OCI-M2 (cell line): ENCODE measurements at regions not wholly inside any gene's neighbourhood (a gene's known extent, or its start where the extent isn't known, plus 50 kb on each side); places are given as distances from the start of the nearest gene placed in this dataset.
"Not testable (repeated sequence)": the region's sequence is repeated elsewhere in the genome, so short reads cannot be mapped to it uniquely, and the experiment has no call there.

Experiments
- DNase-seq: peaks from one replicate; lab custom pipeline; 2025; ENCODE audit not compliant: unreplicated experiment; lab: John Stamatoyannopoulos, UW

DNA sequence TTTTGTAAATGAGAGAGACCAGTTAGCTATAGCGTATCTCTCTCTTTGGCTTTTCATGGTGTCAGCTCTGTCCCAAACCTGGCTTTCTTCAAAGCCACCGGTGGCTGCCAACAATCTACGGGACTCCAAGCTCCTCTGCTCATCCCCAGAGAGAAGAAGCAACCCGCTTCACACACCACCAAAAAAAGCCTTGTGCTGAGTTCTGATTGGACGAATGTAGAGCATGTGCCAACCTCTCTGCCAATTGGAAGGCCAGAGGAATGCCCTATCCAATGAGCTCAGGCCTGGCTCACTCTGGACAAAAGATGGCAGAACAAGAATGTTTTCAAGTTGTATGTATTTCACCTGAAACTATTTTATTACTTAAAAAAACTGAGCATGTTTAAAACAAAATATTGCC lies 202.4 kb downstream of the C16orf95 start:
- no peak for DNase-seq

DNA sequence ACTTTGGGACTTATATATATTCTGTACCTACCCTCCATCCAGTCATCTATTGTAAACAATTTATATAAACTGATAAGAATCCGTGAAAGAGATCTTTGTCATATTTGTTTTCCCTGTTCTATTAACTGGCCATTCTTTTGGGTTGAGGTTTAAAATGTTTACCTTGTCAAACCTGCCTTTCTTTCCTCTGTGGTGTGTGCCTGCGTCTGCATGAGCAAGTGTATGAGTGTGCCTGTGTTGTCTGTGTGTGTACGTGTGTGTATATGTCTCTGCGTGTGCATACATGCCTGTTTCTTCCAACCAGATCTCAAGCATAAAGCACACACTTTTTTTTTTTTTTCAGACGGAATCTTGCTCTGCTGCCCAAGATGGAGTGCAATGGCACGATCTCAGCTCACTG lies 201.5 kb downstream of the C16orf95 start:
- DNase-seq = no peak

DNA sequence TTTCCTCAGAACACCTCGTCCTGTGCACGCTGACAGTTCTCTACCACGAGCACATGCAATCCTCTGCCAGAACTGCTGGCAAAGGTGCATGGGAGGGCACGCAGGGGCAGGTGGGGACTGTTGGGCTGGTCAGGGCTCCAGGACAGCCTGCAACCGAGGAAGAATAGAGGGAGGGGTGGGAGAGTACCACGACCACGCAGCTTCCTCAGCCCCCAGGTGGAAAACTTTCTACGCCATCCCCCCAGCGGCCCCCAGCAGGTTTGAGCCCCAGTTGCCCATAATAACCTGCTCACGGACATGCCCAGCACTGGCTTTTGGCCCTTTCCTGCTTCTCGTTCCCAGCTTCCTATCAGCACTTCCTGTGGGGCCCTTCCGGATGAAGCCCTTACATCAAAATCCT lies 199.3 kb downstream of the C16orf95 start:
- no peak for DNase-seq

DNA sequence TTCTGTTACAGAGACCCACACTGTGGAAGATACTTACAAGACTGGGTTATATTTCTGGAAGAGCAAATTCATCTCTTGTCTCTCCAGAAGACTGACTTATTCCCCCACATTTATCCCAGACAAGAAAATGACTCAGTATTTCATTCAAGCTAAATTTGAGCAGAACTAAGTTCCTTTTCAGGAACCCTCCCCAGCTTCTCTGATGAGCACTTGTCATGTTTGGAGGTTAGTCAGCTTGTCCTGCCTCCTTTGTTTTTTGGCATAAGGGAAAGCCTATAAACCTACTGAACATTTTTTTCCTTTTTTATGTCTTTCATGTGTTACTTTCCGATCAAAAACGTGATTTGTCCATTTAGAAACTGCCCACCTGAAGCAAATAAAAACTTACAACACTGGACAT lies 198.0 kb downstream of the C16orf95 start:
- no peak for DNase-seq

DNA sequence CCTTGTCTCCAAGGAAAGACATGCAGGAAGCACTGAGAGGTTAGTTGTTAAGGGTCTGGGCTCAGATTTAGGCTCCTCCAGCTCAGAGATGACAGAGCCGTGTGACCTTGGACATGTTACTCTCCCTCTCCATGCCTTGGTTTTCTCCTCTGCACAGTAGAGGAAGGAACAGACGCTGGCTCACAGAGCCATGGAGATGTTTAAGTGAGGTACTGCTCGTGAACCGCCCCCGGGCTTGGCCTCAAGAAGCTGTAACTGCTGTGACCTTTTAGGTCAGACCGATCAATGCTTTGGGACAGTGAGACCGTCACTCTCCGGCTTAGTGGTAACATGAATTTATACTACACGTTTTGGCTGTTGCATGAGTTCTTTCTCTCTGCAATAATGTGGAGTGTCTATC lies 197.4 kb downstream of the C16orf95 start:
- DNase-seq = no peak

DNA sequence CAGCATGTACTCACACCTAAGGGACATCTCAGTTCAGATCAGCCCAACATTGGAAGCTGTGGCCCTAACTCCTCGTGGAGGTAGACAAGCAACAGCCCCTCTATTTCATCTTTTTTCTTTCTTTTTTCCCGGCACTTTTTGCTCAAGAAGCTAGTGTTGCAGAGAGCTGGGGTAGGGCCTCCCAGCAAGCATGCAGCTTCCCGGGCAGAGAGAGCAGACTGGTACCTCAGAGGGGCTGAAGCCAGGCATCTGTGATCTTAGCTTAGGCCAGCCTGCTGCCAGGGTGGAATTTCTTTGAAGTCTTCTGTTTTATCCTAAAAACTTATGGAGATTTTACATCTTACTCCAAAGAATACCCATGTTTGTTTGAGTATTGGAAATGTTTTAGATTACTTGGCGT lies 195.4 kb downstream of the C16orf95 start:
- DNase-seq = no peak

DNA sequence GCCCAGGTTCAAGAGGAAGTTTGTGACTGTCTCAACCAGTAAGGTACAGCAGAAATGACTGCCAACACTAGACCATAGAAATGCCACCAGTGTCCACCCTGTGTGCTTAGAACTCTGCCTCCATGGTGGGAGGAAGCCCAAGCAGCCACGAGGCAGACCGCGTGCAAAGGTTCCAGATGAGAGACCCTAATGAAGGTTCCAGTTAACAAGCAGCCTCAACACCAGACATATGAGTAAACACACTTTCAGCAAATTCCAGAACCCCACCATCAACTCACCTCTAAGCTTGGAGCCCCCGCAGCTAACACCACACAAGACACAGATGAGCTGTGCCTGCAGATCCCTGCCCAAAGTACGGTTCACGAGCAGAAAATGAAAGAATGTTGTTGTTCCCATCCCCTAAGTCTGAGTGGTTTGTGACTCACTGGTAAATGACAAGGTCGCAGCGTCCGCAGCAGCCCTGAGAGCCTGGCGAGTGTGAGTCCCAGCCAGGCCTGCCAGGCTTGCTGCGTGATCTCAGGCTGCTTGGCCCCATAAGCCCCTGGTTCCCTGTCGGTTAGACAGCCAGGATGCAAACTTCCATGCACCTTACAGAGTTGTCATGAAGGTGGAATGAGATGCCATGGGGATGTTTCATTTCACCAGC lies 193.7 kb downstream of the C16orf95 start:
- DNase-seq = no peak

DNA sequence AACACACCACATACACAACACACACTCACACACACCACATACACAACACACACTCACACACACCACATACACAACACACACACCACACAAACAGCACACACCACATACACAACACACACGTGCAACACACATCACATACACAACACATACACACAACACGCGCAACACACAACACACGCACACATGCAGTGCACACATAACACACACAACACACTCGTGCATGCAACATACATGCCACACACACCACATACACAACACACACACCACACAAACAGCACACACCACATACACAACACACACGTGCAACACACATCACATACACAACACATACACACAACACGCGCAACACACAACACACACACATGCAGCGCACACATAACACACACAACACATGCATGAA lies 192.8 kb downstream of the C16orf95 start:
- DNase-seq = not testable (repeated sequence)

DNA sequence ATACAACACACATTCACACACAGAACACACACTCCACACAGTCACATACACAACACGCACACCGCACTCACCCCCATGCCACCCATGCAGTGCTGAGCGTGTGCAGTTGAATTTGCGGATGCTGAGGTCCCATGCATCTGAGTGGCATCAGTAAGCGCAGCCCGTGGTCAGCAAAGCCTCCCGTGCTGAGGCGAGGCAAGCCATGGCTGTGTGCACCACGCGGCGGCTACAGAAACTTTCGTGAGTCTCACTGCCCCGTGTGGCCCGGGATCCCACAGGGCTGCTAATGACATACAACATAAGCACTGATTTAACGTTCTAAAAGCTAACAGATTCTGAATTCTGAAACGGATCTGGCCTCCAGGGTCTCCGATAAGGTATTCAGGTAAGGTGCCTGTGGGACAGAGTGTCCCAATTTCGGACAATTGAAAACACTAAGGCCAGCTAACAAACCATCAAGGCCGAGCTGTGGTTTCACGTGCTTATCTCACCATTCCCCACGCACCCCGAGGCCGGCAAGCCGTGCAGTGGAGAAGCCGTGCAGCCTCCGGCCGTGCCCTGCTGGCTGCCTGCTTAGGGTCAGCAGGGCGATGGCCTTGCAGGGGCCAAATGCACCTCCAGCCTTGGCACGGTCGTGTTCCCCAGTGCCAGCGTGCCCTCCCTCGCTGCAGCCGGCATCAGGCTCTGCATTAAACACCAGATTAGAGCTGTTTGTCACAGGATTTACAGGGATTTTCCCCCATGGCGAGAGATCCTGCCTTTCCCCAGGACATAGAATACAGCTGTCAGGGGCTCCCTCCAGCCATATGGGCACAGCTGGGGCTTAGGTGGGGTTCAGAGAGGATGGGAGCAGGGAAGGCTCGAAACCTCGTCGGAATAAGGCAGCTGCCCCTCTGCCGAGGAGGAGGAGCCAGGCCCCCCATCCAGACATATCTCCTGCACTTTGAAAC lies 191.7 kb downstream of the C16orf95 start:
- no peak for DNase-seq

DNA sequence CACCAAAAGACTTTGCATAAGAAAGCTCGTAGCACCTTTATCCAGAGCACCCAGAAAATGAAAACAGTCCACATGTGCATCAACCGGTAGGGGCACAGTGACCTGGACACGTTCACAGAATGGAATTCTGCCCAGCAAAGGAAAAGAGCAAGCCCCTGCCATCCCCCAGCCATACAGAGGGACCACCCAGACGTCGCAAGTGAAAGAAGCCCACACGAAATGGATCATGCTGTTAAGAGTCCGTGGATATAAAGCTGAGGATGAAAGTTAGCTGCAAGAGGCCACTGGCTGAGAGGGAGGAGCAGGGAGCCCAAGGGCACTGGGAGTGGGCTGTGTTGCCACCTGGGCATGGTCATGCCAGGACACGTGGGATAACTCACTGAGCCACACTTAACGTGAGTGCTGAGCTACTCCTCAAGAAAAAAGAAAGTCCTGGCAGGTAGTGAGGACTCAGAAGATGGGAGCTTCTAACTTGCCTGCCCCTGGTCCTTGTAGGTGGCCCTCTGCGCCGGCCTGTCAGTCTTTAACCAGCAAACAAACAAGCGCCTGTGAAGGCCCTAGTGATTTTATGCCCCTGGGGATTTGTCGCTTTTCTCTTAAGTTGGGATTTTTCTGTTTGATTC lies 190.7 kb downstream of the C16orf95 start:
- DNase-seq = no peak

DNA sequence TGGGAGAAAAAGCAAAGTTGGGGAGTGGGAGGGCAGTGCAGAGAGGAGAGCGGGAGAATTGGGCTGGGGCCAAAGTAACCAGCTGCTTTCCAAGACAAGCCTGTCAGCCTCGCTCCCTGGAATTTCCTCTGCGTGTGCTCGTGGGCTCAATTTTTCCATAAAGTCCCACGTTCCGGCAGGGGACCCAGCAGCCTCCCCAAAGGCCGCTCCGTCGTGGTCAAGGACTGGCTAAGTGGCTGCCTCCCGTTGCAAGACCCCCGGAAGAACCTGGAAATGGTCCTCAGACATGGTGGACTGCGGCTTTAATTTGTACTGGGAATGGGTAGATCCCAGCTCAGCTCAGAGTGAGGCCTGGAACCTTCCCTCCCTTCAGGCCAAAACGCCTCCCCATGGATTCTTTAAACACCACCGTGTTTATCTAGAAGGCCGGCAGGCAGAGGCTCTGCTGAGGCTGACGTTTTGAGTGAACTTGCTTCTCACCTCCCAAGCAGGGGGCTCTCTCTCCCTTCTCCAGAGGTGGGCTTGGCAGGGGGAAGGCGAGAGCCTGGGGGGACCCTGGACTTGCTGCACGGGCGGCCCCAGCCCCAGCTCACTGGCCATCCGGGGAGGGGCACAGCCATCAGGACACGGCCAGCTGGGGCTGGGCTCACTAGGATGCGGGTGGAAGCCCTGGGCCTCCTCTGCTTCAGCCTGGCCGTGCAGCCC lies 190.0 kb downstream of the C16orf95 start:
- DNase-seq = no peak

DNA sequence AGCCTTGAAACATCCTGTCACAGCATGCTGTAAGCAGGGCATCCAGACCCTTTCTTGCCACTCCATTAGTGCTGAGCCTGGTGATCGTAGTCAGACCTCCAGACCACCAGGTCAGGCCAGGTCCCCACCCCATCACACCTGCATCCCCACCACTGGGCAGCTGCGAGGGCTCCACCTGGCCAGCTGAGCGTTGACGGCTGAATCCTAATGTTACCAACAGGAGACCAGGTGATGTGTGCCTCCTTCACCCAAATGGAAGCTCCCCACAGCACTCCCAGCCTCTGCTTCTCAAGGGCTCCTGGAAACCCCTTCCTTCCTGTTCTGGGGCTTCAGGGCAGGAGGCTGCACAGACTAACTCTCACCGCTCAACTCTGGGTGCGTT lies 189.4 kb downstream of the C16orf95 start:
- no peak for DNase-seq

DNA sequence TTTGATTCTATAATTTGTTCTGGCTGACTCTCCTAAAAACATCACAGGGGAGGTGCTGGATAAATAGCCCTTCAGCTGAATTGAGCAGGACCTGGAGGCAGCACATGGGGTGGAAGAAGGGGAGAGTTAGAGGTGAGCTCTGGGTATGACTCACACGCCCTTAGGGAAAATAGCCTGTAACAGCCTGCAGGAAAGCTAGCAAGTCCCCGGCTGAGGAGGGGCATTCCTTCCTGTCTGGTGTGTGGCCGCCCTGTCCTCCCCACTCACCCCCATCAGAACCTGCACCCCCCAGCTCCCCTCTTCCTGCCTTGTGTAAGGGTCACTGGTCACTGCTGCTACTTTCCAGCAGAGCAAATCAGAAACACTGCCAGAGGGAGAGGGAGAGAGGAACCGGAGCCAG lies 187.4 kb downstream of the C16orf95 start:
- DNase-seq = no peak

DNA sequence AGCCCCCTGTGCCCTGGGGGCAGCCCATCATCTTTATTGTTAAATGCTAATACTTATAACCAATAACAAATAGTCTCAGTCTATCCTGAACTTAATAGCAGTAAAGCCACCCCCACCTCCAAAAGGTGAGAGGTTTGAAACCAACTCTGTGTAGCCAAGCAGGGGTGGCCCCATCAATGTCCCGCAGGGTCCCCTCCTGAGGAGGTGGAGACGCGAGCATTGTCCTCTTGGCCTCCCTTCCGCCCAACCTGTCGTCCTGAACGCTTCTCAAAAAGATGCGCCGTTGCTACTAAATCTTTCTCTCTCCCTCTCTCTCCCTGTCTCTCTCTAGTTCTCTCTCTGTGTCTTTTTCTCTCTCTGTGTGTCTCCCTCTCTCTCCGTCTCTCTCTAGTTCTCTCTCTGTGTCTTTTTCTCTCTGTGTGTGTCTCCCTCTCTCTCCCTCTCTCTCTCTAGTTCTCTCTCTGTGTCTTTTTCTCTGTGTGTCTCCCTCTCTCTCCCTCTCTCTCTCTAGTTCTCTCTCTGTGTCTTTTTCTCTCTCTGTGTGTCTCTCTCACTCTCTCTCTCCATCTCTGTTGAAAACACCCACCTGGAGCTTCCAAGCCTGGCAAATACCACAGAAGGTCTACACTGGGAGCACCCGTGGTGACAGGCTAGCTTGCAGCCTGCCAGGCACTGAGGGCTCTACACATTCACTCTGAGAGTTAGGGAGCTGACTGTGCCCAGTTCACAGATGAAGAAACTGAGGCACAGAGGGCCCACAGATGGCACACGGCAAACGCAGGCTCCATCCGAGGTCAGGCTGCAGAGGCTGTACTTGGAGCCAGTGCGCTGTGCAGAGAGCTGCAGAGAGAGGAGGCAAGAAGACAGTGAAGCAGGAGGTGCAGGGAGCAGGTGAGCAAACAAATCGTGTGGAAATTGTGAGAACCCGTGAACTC lies 185.9 kb downstream of the C16orf95 start:
- DNase-seq = no peak

DNA sequence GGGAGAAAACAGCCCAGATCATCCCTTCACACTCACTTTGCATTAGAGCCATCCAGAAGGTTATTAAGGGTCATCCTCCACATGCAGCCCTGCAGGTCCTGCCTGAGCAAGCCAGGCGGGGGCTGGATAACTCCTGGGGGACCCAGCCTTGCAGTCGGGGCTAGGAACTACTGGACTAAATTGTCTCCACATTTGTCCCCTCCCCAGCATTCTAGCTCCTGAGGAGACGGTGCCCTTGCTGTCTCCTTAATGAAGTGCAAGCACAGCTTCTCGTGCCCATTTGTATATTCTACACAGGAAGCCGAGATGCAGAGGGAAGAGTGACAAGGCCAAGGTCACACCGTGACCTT lies 185.2 kb downstream of the C16orf95 start:
- no peak for DNase-seq

DNA sequence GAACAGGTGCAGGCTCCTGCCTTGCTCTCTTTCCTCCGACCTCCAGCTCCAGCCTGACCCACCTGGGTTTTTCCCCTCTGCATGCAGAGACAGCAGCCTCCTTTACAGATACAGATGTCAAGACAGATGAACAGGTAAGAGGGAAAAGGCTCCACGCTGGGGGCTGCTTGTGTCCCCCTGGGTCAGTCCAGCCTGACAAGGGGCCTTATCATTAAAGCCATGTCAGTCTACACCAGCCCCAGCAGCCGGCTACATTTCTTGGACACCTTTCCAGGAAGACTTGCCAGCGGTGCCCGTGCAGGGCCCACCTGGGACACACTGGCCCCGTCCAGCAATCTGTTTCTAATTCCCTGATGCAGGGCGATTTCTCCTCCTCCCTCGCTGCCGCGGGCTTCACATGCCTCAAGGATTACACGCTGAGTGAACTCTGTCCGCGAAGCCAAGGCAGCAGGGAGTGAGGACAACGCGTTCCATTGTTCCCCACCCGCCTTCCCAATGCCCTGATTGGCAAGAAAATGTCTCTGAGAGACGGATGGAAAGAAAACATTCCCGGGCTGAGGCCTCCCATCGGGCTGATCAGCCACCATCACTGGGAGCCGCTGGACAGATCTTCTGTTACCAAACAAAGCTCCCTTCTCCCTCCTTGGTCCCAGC lies 184.7 kb downstream of the C16orf95 start:
- DNase-seq = no peak

DNA sequence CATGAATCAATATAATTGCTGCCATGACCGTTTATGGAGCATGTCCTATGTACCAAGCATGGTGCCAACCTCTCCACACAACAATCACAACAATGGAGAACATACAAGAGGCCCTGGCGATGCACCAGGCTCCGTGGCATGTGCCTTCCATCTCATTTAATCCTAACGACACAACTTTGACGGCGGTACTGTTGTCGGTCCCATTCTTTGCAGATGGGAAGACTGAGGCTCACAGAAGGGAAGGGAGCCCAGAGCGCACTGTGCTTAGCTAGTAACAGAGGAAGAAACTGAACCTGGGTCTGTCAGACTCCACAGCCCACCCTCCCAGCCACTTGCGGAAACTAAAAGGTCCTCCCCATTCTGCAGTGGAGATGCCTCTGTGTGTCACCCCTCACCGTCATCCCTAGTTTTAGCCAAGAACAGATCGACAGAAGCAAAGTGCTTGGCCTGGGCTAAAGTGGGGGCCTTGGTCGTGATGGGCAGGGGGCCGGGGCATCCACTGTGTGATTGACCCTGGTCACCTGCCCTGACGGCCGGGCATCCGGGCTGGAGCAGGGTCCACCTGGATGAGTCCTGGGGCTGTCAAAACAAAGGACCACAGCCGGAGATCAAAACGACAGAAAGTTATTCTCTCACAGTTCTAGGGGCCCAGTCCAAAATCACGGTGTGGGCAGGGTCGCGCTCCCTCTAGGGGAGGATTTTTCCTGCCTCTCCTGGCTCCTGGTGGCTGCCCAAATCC lies 183.9 kb downstream of the C16orf95 start:
- DNase-seq = no peak

DNA sequence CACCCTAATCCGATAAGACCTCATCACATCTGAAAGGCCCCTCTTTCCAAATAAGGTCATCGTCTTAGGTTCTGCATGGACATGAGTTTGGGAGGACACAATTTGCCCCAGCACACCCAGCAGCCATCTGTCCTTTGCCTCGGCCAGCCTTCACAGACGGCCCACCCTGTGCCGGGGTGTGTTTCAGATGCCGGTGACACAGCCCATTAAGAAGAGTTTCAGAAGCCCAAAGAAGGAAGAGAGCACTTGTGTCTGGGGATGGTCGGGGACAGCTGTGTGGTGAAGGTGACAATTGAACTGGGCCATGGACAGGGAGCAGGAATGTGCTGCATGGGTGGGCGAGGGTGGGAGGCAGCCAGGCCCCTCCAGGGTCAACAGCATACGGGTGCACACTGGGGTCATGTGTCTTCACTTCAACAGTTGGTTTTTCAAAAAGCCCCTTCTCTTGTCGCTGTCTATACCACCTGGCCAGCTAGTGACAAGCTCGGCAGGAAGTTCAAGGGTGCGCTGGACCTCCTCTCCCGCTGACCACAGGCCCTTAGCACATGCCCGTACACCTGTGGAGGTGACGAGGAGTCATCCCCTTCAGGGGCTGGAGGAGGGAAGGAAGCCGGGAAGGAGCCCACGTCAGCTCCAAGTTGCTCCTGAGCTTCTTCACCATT lies 183.1 kb downstream of the C16orf95 start:
- no peak for DNase-seq

DNA sequence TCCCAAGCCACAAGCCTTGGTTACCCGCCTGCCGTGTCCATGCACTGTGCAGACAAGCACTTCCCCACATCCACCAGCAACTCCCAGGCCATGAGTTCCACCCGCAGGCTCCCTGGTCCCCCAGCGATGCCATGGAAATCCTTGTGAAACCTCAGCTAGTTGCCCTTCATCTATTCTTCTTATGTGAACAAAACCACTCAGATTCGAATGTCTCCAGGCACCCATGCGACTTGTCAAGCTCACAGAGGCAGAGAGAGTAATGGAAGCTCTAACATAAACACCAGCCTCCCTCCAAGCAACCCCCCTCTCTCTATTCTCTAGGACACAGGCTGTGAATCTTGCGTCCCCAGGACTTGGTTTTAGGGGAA lies 182.6 kb downstream of the C16orf95 start:
- DNase-seq = no peak
